ENCODE measurements at regions not wholly inside any gene's neighbourhood (a gene's known extent, or its start where the extent isn't known, plus 50 kb on each side); places are given as distances from the start of the nearest gene placed in this dataset.
A peak's percentile ranks its signal among the peaks of the same experiment; 100 is the strongest.
"Not testable (repeated sequence)": the region's sequence is repeated elsewhere in the genome, so short reads cannot be mapped to it uniquely, and the experiment has no call there.

GRCh38 chr1:83490988-83491387, 507.9 kb downstream of the TTLL7 start:
- Histone ChIP-seq H3K4me2 (ENCODE audit: low read length) (no peak overlapping the region), H3K27me3 (ENCODE audit: control insufficient read depth, low read length) (no peaks in the 10 kb centered on the region), H4K20me1 (ENCODE audit: control insufficient read depth, insufficient read depth, low read depth, low read length) (no peaks in the 10 kb centered on the region), H3F3A (ENCODE audit: control insufficient read depth, insufficient read depth) (no peaks in the 10 kb centered on the region), H3K4me3 (ENCODE audit: low read length) (no peak overlapping the region), H3K9me3 (ENCODE audit: control insufficient read depth, insufficient read depth, low read length) (no peaks in the 10 kb centered on the region), H3K9me2 (replicated peaks; ENCODE audit: control insufficient read depth, low read length) (no peaks in the 10 kb centered on the region), H3K79me2 (ENCODE audit: control insufficient read depth, low read length) (no peaks in the 10 kb centered on the region), H3K36me3 (ENCODE audit: control insufficient read depth, low read length) (no peaks in the 10 kb centered on the region), H3K27ac (ENCODE audit: low read depth, low read length) (no peak overlapping the region), H3K4me1 (ENCODE audit: control insufficient read depth, low read length) (no peaks in the 10 kb centered on the region)
- TF ChIP-seq CTCF (IDR thresholded peaks at IDR 0.05; ENCODE audit: low read depth, low read length, poor library complexity, severe bottlenecking) = no peak
- no peak for TF ChIP-seq EZH2phosphoT487 (IDR thresholded peaks at IDR 0.05; ENCODE audit: borderline replicate concordance, low read length)

GRCh38 chr1:83488105-83488504, 510.8 kb downstream of the TTLL7 start:
- not testable (repeated sequence) for H3K4me2 ChIP-seq (ENCODE audit: low read length); H3K4me3 ChIP-seq (ENCODE audit: low read length); H3K79me2 ChIP-seq (ENCODE audit: control insufficient read depth, low read length)

GRCh38 chr1:83487460-83487859, 511.5 kb downstream of the TTLL7 start:
- H3K9me2 ChIP-seq (replicated peaks; ENCODE audit: control insufficient read depth, low read length); H3K27ac ChIP-seq (ENCODE audit: low read depth, low read length); H3K36me3 ChIP-seq (ENCODE audit: control insufficient read depth, low read length); H3K27me3 ChIP-seq (ENCODE audit: control insufficient read depth, low read length); H3K4me2 ChIP-seq (ENCODE audit: low read length); H3F3A ChIP-seq (ENCODE audit: control insufficient read depth, insufficient read depth); H3K79me2 ChIP-seq (ENCODE audit: control insufficient read depth, low read length); H3K4me1 ChIP-seq (ENCODE audit: control insufficient read depth, low read length); H3K4me3 ChIP-seq (ENCODE audit: low read length); H3K9me3 ChIP-seq (ENCODE audit: control insufficient read depth, insufficient read depth, low read length); H4K20me1 ChIP-seq (ENCODE audit: control insufficient read depth, insufficient read depth, low read depth, low read length): not testable (repeated sequence)

More at GRCh38 chr1:83488105-83488504, 510.8 kb downstream of the TTLL7 start:
- not testable (repeated sequence) for H3K4me1 ChIP-seq (ENCODE audit: control insufficient read depth, low read length); H3K9me2 ChIP-seq (replicated peaks; ENCODE audit: control insufficient read depth, low read length); H3K36me3 ChIP-seq (ENCODE audit: control insufficient read depth, low read length); H3K9me3 ChIP-seq (ENCODE audit: control insufficient read depth, insufficient read depth, low read length); H3F3A ChIP-seq (ENCODE audit: control insufficient read depth, insufficient read depth); H3K27ac ChIP-seq (ENCODE audit: low read depth, low read length); H3K27me3 ChIP-seq (ENCODE audit: control insufficient read depth, low read length); H4K20me1 ChIP-seq (ENCODE audit: control insufficient read depth, insufficient read depth, low read depth, low read length)

GRCh38 chr1:83485314-83486019, 513.5 kb downstream of the TTLL7 start:
- not testable (repeated sequence) for H3K4me3 ChIP-seq (ENCODE audit: low read length); H3F3A ChIP-seq (ENCODE audit: control insufficient read depth, insufficient read depth); H3K4me2 ChIP-seq (ENCODE audit: low read length); H3K27me3 ChIP-seq (ENCODE audit: control insufficient read depth, low read length); H3K4me1 ChIP-seq (ENCODE audit: control insufficient read depth, low read length); H3K79me2 ChIP-seq (ENCODE audit: control insufficient read depth, low read length); H3K9me3 ChIP-seq (ENCODE audit: control insufficient read depth, insufficient read depth, low read length); H3K36me3 ChIP-seq (ENCODE audit: control insufficient read depth, low read length); H4K20me1 ChIP-seq (ENCODE audit: control insufficient read depth, insufficient read depth, low read depth, low read length); H3K9me2 ChIP-seq (replicated peaks; ENCODE audit: control insufficient read depth, low read length)
- H3K27ac ChIP-seq (ENCODE audit: low read depth, low read length) = peak overlapping the region; percentile 37; the same call in 1 of the 2 replicates

- H3K4me3 ChIP-seq (ENCODE audit: low read length); H3K27ac ChIP-seq (ENCODE audit: low read depth, low read length); H3K4me1 ChIP-seq (ENCODE audit: control insufficient read depth, low read length); H3K9me2 ChIP-seq (replicated peaks; ENCODE audit: control insufficient read depth, low read length); H3K27me3 ChIP-seq (ENCODE audit: control insufficient read depth, low read length); H4K20me1 ChIP-seq (ENCODE audit: control insufficient read depth, insufficient read depth, low read depth, low read length); H3F3A ChIP-seq (ENCODE audit: control insufficient read depth, insufficient read depth); H3K36me3 ChIP-seq (ENCODE audit: control insufficient read depth, low read length); H3K4me2 ChIP-seq (ENCODE audit: low read length); H3K9me3 ChIP-seq (ENCODE audit: control insufficient read depth, insufficient read depth, low read length); H3K79me2 ChIP-seq (ENCODE audit: control insufficient read depth, low read length): not testable (repeated sequence)
Measured at GRCh38 chr1:83481284-83481683, 517.6 kb downstream of the TTLL7 start.

- H3K9me3 ChIP-seq (ENCODE audit: control insufficient read depth, insufficient read depth, low read length); H3K27me3 ChIP-seq (ENCODE audit: control insufficient read depth, low read length); H4K20me1 ChIP-seq (ENCODE audit: control insufficient read depth, insufficient read depth, low read depth, low read length); H3K4me2 ChIP-seq (ENCODE audit: low read length); H3K4me3 ChIP-seq (ENCODE audit: low read length); H3K27ac ChIP-seq (ENCODE audit: low read depth, low read length); H3K36me3 ChIP-seq (ENCODE audit: control insufficient read depth, low read length); H3F3A ChIP-seq (ENCODE audit: control insufficient read depth, insufficient read depth); H3K79me2 ChIP-seq (ENCODE audit: control insufficient read depth, low read length); H3K9me2 ChIP-seq (replicated peaks; ENCODE audit: control insufficient read depth, low read length); H3K4me1 ChIP-seq (ENCODE audit: control insufficient read depth, low read length): not testable (repeated sequence)
Measured at GRCh38 chr1:83479591-83480239, 519.2 kb downstream of the TTLL7 start.

- not testable (repeated sequence) for H3K4me1 ChIP-seq (ENCODE audit: control insufficient read depth, low read length); H3F3A ChIP-seq (ENCODE audit: control insufficient read depth, insufficient read depth); H3K4me3 ChIP-seq (ENCODE audit: low read length); H3K4me2 ChIP-seq (ENCODE audit: low read length); H3K79me2 ChIP-seq (ENCODE audit: control insufficient read depth, low read length); H3K27ac ChIP-seq (ENCODE audit: low read depth, low read length); H3K27me3 ChIP-seq (ENCODE audit: control insufficient read depth, low read length); H4K20me1 ChIP-seq (ENCODE audit: control insufficient read depth, insufficient read depth, low read depth, low read length); H3K9me3 ChIP-seq (ENCODE audit: control insufficient read depth, insufficient read depth, low read length); H3K36me3 ChIP-seq (ENCODE audit: control insufficient read depth, low read length); H3K9me2 ChIP-seq (replicated peaks; ENCODE audit: control insufficient read depth, low read length)
Measured at GRCh38 chr1:83478127-83478526, 520.8 kb downstream of the TTLL7 start.
